Stimulated activated CD8-positive, alpha-beta memory T cell treated with anti-CD3 and anti-CD28 coated beads, Interleukin-7, amount 100 ng/mL, for 24 hours (primary cell): ENCODE measurements at regions not wholly inside any gene's neighbourhood (a gene's known extent, or its start where the extent isn't known, plus 50 kb on each side); places are given as distances from the start of the nearest gene placed in this dataset.

ENCODE experiments used
- DNase-seq: peaks from one replicate; pipeline ENCODE4 v3.0.0-alpha.2; 2020; ENCODE audit warnings: low read depth

DNA sequence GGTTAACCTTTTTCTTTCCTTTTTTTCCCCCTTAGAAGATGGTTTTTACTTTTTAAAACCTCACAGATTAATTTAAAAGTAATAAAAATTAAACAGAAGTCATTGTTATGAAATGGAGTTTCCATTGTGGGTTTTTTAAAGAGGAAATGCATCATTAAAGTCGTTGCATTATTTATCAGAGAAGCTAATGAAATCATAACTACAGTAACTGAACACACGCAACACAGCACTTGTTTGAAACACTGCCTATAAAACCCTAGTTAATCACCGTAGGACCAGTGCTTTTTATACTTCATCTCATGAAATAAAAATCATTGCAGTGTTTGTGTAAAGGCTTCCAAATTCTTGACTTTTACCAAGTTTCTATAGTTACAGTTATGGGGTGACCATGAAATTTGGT lies 82.4 kb upstream of the NTRK2 start:
- no peak for DNase-seq

GRCh38 chr9:84589542-84589941 lies 80.0 kb upstream of the NTRK2 start:
- DNase-seq, result no peak

DNA sequence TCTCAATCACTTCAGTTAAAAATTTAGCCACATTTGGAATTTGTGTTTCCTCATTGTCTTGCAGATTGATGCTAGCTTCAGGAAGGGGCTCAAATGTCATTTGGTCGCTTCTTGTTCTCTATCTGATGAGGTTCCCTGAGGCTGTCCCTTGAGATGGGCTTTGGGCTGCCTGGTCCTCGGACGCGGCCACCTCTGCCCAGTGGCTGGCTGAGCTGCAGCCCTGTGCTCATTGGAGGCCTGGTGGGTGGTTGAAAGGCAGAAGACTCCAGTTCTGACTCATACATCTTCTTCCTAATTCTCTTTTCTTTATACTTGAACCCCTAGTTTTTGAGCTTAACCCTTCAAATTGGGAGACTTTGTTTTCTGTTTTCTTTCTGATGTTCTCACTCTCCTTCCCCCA lies 78.8 kb upstream of the NTRK2 start:
- DNase-seq, result no peak

DNA sequence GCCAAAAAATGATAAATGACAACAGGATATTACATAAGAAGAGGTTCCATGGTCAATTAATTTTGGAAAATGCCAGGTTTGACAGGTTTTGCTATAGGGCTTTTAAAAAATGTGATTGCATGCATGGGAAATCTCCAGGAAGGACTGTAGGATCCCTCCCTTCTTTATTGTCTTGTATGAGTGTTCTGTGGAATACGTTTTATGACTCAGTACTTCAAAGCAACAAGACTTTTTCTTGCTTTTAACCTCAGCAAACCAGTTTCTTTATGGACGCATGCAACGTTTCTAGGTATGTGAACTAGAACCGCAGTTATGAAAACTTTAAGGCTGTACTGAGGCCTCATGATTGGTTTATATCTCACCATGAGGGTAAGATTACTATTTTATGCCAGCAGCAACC lies 76.6 kb upstream of the NTRK2 start:
- no peak for DNase-seq

GRCh38 chr9:84593352-84593751 lies 76.2 kb upstream of the NTRK2 start:
- DNase-seq, result no peak

- no peak for DNase-seq
Measured at GRCh38 chr9:84597131-84597530, 72.4 kb upstream of the NTRK2 start.

- no peak for DNase-seq
Measured at GRCh38 chr9:84598921-84599636, 70.5 kb upstream of the NTRK2 start.

DNA sequence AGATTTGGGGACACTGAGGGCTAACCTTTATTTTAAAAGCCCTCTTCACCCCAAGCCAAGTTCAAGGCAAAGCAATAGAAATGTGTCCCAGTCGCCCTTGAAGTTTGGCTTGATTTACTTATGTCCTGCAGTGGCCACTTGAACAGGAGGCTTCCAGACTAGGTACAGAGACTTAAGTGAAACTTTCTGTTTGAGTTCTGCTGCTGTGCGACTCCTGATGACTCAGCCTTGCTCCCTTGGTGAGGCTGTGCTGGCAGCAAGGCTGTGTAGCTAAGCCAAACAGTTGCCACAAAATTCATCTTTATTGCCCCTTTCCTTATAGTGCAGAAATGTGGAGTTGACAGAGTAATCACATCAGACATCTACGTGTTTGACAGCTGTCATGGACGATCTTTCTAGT lies 68.8 kb upstream of the NTRK2 start:
- DNase-seq, result no peak

GRCh38 chr9:84604223-84604622 lies 65.3 kb upstream of the NTRK2 start:
- DNase-seq, result no peak

- no peak for DNase-seq
Measured at GRCh38 chr9:84609779-84610178, 59.8 kb upstream of the NTRK2 start.

DNA sequence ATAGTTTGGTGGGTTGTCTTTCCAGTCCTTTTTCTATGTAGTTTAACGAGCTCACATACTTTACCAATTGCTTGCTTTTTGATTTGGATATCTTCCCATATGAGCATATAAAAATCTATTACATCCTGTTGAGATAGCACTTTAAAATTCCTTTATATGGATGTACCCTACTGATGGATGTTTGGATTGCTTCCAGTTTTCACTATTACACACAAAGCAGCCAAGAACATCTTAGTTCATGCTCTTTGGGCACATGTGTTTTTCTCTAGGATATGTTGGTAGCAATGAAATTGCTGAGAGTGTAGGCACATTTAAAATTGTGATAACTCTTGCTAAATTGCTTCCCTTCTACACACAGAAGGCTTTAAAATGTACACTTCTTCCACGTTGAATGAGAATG lies 56.1 kb upstream of the NTRK2 start:
- no peak for DNase-seq

DNA sequence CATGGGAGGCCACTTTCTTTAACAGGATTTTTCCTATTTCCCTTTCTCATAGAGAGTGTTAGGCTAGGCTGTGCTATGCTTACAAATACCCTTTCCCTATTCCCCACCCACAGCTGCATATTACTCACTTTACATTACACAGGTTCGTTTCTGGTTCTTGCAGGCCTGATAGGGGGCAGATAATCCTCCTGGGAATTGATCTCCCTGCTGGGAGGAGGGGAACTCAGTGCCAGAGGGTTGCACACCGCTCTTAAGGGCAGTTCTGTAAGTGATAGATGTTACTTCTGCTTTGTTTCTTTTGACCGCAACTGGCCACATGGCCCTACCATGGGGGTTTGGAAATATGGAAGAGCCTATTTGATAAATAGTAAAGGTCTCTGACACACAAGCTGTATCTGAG lies 54.0 kb upstream of the NTRK2 start:
- DNase-seq, result no peak

DNA sequence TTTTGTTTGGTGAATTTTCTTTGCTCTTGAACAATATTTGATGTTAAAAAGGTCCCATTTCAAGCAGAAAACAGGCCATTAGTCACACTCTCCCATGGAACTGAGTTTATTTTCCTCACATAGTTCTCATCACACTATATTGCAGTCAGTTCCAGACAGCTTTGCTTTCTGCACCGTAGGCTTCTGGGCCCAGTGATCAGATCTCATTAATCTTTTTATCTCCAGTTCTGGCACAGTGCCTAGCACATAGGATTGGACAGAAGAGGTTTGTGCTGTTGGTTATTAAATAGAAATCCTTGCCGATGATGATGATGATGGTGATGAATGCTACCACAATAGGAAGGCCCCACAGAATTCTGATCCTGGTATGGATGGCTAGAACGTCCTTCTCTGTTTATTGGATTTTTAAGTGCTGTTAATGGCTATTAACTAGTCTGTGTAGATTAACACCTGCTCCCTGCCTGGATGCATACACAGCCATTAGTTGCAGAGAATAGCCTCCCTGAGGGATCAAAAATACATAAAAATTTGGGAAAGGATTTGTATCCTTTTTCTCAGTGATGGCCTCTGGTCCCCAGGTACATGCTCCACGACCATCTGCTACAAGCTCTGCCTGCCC lies 52.0 kb upstream of the NTRK2 start:
- DNase-seq, result no peak
